GM12865 (cell line): ENCODE measurements at regions not wholly inside any gene's neighbourhood (a gene's known extent, or its start where the extent isn't known, plus 50 kb on each side); places are given as distances from the start of the nearest gene placed in this dataset.

Experiments
- DNase-seq: peaks from one replicate; pipeline ENCODE4 v3.0.0; 2010; ENCODE audit warnings: low read depth
- H3K4me3 ChIP-seq: 2 replicates; pipeline ENCODE4 v1.5.1; 2011; ENCODE audit warnings: mild to moderate bottlenecking, low read depth, low read length, control low read depth
- TF ChIP-seq, protein P1 (sequence below): IDR thresholded peaks from 2 replicates; pipeline ENCODE4 v1.5.1; 2011; ENCODE audit warnings: low read length, control low read depth, low read depth, inconsistent platforms; ENCODE audit not compliant: insufficient read depth; ENCODE audit errors: missing control alignments

DNA sequence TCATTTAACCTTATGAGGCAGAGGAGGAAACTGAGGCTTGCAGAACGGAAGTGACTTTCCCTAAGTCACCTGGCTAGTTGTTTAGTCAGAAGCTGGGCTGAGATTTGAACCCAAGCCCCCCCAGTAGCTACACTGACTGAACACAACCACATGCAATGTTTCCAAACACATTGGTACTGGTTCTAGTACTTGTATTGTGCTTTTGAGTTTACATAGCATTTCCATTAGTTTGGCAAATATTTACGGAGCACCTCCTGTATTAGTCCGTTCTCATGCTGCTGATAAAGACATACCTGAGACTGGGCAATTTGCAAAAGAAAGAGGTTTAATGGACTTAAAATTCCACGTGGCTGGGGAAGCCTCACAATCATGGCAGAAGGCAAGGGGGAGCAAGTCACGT lies 56.3 kb upstream of the ITGA11 start:
- TF ChIP-seq, protein P1, sequence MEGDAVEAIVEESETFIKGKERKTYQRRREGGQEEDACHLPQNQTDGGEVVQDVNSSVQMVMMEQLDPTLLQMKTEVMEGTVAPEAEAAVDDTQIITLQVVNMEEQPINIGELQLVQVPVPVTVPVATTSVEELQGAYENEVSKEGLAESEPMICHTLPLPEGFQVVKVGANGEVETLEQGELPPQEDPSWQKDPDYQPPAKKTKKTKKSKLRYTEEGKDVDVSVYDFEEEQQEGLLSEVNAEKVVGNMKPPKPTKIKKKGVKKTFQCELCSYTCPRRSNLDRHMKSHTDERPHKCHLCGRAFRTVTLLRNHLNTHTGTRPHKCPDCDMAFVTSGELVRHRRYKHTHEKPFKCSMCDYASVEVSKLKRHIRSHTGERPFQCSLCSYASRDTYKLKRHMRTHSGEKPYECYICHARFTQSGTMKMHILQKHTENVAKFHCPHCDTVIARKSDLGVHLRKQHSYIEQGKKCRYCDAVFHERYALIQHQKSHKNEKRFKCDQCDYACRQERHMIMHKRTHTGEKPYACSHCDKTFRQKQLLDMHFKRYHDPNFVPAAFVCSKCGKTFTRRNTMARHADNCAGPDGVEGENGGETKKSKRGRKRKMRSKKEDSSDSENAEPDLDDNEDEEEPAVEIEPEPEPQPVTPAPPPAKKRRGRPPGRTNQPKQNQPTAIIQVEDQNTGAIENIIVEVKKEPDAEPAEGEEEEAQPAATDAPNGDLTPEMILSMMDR: no peak
- DNase-seq: no peak
- H3K4me3 ChIP-seq: no peak overlapping the region

DNA sequence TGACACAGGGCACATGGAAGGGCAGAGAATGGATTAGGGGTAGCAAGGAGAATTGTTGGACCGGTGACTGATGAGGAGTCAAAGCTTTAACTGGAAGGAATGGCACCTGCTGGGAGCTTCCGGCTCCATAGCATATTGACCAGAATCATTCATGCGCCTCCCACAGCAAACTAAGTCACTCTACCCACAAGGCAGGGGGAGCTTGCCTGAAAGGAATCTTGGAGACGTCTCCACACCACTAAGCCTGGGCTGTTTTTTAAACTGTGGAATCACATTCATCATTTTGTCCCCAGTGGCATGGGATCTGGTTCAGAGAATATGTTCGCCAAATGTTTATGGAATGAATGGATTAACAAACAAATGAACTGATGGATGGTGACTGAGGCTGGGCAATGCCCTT lies 57.0 kb upstream of the ITGA11 start:
- no peak for DNase-seq
- TF ChIP-seq, protein P1: no peak
- H3K4me3 ChIP-seq: no peak overlapping the region

DNA sequence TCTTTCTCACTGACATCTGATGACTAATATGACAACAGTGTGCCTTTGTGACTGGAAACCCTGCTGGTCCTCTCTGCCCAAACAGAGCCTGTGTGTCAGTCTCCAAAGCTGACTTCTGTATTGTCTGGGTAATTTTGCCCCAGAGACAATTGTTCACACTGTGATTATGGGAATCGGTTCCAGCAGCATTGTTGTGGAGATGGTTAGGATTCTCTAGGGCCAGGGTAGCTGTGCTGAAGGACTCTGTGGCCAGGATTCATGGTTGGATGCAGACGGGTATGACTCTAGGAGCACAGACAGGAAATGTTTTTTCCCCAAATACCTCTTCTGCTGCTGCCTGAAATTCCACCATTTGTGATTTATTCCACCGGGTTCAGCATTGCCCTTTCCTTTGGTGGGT lies 57.5 kb upstream of the ITGA11 start:
- H3K4me3 ChIP-seq: no peak overlapping the region
- DNase-seq: no peak
- TF ChIP-seq, protein P1: no peak

DNA sequence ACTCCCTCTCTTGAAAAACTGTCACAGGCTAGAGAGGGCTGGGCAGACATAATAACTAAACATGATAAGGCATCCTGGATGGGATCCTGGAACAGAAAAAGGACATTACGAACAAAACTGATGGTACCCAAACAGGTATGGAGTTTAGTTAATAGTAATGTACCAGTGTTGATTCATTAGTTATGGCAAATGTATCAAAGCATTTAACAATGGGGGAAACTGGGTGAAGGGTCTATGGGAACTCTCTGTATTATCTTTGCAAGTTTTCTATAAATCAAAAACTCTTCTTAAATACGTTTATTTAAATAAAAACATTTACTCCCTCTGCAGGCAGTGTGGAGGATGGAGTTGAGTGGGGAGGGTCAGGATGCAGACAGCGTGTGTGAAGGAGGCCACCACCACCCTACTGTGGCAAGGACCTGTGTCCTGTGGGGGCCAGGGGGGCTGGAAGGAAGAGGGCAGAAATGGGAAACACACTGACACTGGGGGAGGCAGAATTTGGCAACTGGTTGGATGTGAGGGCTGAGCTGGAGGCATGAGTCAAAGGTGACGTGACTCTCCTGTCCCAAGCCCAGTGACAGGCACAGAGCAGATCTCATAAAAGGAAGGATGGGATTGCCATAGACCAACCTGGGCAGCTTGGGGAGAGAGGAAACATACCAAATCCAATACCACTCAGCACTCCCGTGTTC lies 59.6 kb upstream of the ITGA11 start:
- no peak overlapping the region for H3K4me3 ChIP-seq
- DNase-seq: no peak
- TF ChIP-seq, protein P1: no peak

DNA sequence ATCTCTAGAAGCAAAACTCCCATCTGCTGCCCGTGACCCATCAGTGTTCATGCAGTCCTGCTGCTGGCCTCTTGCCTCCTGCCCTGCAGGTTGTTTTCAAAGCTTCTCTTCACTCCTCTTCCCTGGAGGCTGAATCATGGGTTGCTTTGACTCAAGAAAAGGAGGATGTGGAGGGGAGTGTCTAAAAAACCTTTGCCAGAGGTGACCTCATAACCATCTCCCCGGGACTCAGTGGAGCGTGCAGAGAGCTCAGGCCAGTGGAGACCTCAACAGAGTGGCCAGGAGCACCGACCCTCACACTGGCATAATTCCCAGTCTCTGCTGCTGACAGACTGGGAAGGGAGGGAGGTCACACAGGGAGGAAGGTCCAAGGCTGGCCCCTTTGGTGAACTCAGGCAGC lies 60.9 kb upstream of the ITGA11 start:
- no peak for DNase-seq
- H3K4me3 ChIP-seq: no peak overlapping the region
- TF ChIP-seq, protein P1: no peak

DNA sequence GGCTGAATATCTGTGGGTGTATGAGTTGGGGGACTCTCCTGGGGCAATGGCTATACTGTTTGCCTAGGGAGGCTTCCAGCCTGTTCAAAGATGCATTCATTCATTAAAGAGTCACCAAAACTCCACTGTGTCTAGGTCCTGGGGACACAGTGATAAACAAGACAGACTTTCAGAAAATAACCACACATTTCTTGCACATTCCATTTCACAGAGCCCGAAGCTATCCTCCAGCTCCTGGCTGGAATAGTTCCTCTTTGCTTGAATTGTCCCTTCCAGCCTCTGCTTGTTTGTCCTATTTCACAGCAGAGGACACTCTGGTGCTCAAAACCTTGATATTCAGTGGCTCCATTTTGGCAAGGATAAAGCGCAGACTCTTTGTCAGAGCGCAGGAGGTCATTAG lies 61.7 kb upstream of the ITGA11 start:
- TF ChIP-seq, protein P1: no peak
- H3K4me3 ChIP-seq: no peak overlapping the region
- DNase-seq: no peak

DNA sequence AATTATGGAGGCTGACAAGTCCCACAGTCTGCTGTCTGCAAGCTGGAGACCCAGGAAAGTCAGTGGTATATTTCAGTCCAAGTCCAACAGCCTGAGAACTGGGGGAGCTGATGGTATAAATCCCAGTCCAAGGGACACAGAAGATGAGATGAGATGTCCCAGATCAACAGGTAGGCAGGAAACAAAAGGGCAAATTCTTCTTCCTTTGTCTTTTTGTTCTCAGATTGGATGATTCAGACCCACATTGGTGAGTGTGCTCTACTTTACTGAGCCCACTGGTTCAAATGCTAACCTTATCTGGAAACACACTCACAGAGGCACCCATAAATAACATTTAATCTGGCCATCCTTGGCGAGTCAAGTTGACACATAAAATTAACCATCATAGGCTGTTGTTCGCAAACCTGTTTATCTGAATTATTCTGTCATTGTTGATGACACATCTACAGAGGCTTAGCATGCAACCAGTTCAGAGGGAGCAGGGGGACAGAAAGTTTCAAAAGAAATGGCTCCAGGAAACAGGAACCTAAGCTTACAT lies 62.7 kb upstream of the ITGA11 start:
- no peak overlapping the region for H3K4me3 ChIP-seq
- no peak for DNase-seq
- TF ChIP-seq, protein P1: no peak
